ENCODE measurements at regions not wholly inside any gene's neighbourhood (a gene's known extent, or its start where the extent isn't known, plus 50 kb on each side); places are given as distances from the start of the nearest gene placed in this dataset.

DNA sequence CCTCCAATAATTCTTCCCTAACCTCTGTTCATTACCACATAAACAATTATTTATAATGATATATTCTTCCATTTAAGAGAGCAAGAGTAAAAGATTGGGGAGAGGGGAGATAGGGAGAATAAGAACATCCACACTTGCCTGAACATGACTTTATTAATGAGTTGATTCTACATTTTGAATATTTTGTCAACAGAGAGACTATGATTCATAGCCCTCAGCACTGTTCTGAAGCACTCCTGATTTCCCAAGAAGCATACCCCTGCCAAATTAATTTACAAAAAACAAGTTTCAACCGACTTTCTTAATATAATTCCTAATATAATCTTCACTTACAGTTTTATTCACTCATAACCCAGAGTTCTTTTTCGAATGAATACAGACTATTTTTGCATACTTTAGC lies 828.8 kb downstream of the ROBO2 start:
- no peaks in the 10 kb centered on the region for H3K79me2 ChIP-seq (ENCODE audit: control insufficient read depth, insufficient read depth, low read length)
- TF ChIP-seq, protein P1, sequence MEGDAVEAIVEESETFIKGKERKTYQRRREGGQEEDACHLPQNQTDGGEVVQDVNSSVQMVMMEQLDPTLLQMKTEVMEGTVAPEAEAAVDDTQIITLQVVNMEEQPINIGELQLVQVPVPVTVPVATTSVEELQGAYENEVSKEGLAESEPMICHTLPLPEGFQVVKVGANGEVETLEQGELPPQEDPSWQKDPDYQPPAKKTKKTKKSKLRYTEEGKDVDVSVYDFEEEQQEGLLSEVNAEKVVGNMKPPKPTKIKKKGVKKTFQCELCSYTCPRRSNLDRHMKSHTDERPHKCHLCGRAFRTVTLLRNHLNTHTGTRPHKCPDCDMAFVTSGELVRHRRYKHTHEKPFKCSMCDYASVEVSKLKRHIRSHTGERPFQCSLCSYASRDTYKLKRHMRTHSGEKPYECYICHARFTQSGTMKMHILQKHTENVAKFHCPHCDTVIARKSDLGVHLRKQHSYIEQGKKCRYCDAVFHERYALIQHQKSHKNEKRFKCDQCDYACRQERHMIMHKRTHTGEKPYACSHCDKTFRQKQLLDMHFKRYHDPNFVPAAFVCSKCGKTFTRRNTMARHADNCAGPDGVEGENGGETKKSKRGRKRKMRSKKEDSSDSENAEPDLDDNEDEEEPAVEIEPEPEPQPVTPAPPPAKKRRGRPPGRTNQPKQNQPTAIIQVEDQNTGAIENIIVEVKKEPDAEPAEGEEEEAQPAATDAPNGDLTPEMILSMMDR (optimal IDR thresholded peaks at IDR 0.05 in 1 of 3, IDR thresholded peaks at IDR 0.05 in 1 of 3, conservative IDR thresholded peaks at IDR 0.05 in 1 of 3; ENCODE audit: extremely low read depth in 1 of 3, insufficient read depth in 2 of 3, low read length in 3 of 3): no peak
- TF ChIP-seq EZH2 (IDR thresholded peaks at IDR 0.05; ENCODE audit: low read length): no peak
- H3K4me2 ChIP-seq (ENCODE audit: control insufficient read depth, extremely low read depth, insufficient read depth, low read depth, low read length): peak overlapping the region; percentile 41
- no peaks in the 10 kb centered on the region for H3K9me1 ChIP-seq (ENCODE audit: control insufficient read depth, extremely low read depth, insufficient read depth, low read length)
- FAIRE-seq (no peak), DNase-seq (ENCODE audit: low read depth, low spot score) (no peak)
- H4K20me1 ChIP-seq (ENCODE audit: control insufficient read depth, extremely low read depth, insufficient read depth, low read length): no peaks in the 10 kb centered on the region
- H3K27ac ChIP-seq (ENCODE audit: control insufficient read depth, insufficient read depth, low read length): peak overlapping the region; percentile 26
- dilution Hi-C loops (cut with MboI; ENCODE audit: extremely low pct_ligation_motif_present, low sequenced_read_pairs): no loop called here
- H3K27me3 ChIP-seq (ENCODE audit: control insufficient read depth, extremely low read depth, insufficient read depth, low read length): no peaks in the 10 kb centered on the region
- H3K9ac ChIP-seq (ENCODE audit: control insufficient read depth, extremely low read depth, insufficient read depth, low read length): no peak overlapping the region
- H3K36me3 ChIP-seq (ENCODE audit: control insufficient read depth in 2 of 2, extremely low read depth in 1 of 2, insufficient read depth in 2 of 2, low read length in 2 of 2): no peaks in the 10 kb centered on the region
- no peaks in the 10 kb centered on the region for H3K9me3 ChIP-seq (ENCODE audit: control insufficient read depth, low read depth, low read length)
- peaks cover 9% of the 10 kb centered on the region for H3K4me1 ChIP-seq (ENCODE audit: control insufficient read depth, extremely low read depth, insufficient read depth, low read length)
- peak overlapping the region; percentile 63 for H2AFZ ChIP-seq (ENCODE audit: control insufficient read depth, low read length)
- peak overlapping the region in 1 of 3 experiments; percentile 22 for H3K4me3 ChIP-seq (ENCODE audit: control insufficient read depth in 2 of 3, extremely low read depth in 1 of 3, insufficient read depth in 2 of 3, low read depth in 1 of 3, low read length in 3 of 3)

DNA sequence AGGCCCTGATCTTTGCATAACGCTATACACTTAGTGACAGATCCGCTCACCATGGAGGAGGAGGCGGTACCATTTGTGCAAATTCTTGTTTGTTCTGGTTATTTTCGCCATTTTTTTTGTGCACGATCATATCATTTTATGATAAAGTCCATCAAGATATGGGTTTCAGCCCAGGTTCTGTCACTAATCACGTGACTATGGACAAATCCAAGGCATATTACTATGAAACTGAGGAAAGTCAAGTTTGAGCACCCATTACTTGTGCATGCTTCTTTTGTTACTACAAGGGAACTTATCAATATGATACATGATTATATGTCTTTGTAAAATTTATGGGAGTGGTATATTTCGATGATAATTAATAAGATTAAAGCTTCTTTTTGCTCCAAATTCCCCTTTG lies 829.5 kb downstream of the ROBO2 start:
- H3K27ac ChIP-seq (ENCODE audit: control insufficient read depth, insufficient read depth, low read length): no peak overlapping the region
- no peaks in the 10 kb centered on the region for H3K9me1 ChIP-seq (ENCODE audit: control insufficient read depth, extremely low read depth, insufficient read depth, low read length)
- H3K4me1 ChIP-seq (ENCODE audit: control insufficient read depth, extremely low read depth, insufficient read depth, low read length): peaks cover 9% of the 10 kb centered on the region
- DNase-seq (ENCODE audit: low read depth, low spot score) (no peak), FAIRE-seq (no peak)
- no peak overlapping the region for H2AFZ ChIP-seq (ENCODE audit: control insufficient read depth, low read length)
- H3K79me2 ChIP-seq (ENCODE audit: control insufficient read depth, insufficient read depth, low read length): no peaks in the 10 kb centered on the region
- H3K36me3 ChIP-seq (ENCODE audit: control insufficient read depth in 2 of 2, extremely low read depth in 1 of 2, insufficient read depth in 2 of 2, low read length in 2 of 2): no peaks in the 10 kb centered on the region
- no peak overlapping the region for H3K4me2 ChIP-seq (ENCODE audit: control insufficient read depth, extremely low read depth, insufficient read depth, low read depth, low read length)
- H3K9ac ChIP-seq (ENCODE audit: control insufficient read depth, extremely low read depth, insufficient read depth, low read length): no peak overlapping the region
- H3K4me3 ChIP-seq (ENCODE audit: control insufficient read depth in 2 of 3, extremely low read depth in 1 of 3, insufficient read depth in 2 of 3, low read depth in 1 of 3, low read length in 3 of 3): no peak overlapping the region
- no peaks in the 10 kb centered on the region for H4K20me1 ChIP-seq (ENCODE audit: control insufficient read depth, extremely low read depth, insufficient read depth, low read length)
- TF ChIP-seq EZH2 (IDR thresholded peaks at IDR 0.05; ENCODE audit: low read length): no peak
- TF ChIP-seq, protein P1 (optimal IDR thresholded peaks at IDR 0.05 in 1 of 3, IDR thresholded peaks at IDR 0.05 in 1 of 3, conservative IDR thresholded peaks at IDR 0.05 in 1 of 3; ENCODE audit: extremely low read depth in 1 of 3, insufficient read depth in 2 of 3, low read length in 3 of 3): no peak
- no peaks in the 10 kb centered on the region for H3K9me3 ChIP-seq (ENCODE audit: control insufficient read depth, low read depth, low read length)
- H3K27me3 ChIP-seq (ENCODE audit: control insufficient read depth, extremely low read depth, insufficient read depth, low read length): no peaks in the 10 kb centered on the region
- dilution Hi-C loops (cut with MboI; ENCODE audit: extremely low pct_ligation_motif_present, low sequenced_read_pairs): no loop called here

Measured in keratinocyte (primary cell).